OCI-LY7 (cell line): ENCODE measurements at regions not wholly inside any gene's neighbourhood (a gene's known extent, or its start where the extent isn't known, plus 50 kb on each side); places are given as distances from the start of the nearest gene placed in this dataset.
A peak's percentile ranks its signal among the peaks of the same experiment; 100 is the strongest.

Experiments used
- BruUV-seq: library from RNA; stranded (reverse); fragments of 400-500 nt; replicated peaks from 2 replicates; lab custom pipeline; 2021; lab: Mats Ljungman, UMichigan
- CTCF ChIA-PET: fragments of 300-600 bp; sonication (Branson Sonifier 250); formaldehyde crosslinking; loops from one replicate; lab custom pipeline; 2022; ENCODE audit warnings: antibody characterized with exemption; ENCODE audit not compliant: unreplicated experiment; lab: Charles Lee
- POLR2A ChIA-PET: fragments of 300-600 bp; sonication (Branson Sonifier 250); formaldehyde crosslinking; loops from one replicate; lab custom pipeline; 2022; ENCODE audit warnings: antibody characterized with exemption; lab: Charles Lee
- DNase-seq: peaks from one replicate; pipeline ENCODE4 v3.0.0-alpha.2; 2015; ENCODE audit warnings: low spot score
- H2AFZ ChIP-seq: fragments of 200-600 bp; sonication (generic), shearing (Covaris generic); 2 replicates; pipeline ENCODE4 v1.6.1; 2014; ENCODE audit warnings: mild to moderate bottlenecking, antibody characterized with exemption, low read length, moderate library complexity
- H3K27ac ChIP-seq: fragments of 200-600 bp; sonication (generic); 2 replicates; pipeline ENCODE4 v1.5.1; 2014; ENCODE audit warnings: mixed run types, low read depth, mild to moderate bottlenecking, moderate library complexity, low read length, inconsistent platforms; ENCODE audit not compliant: poor library complexity, severe bottlenecking
- H3K36me3 ChIP-seq: fragments of 200-600 bp; sonication (generic); 2 replicates; pipeline ENCODE4 v1.6.1; 2014; ENCODE audit warnings: mild to moderate bottlenecking, antibody characterized with exemption, low read length, moderate library complexity, mixed read lengths; ENCODE audit not compliant: insufficient read depth
- H3K4me1 ChIP-seq: fragments of 200-600 bp; sonication (generic); 2 replicates; pipeline ENCODE4 v1.5.1; 2014; ENCODE audit warnings: mild to moderate bottlenecking, low read length; ENCODE audit not compliant: insufficient read depth, poor library complexity, severe bottlenecking
- H3K4me2 ChIP-seq: fragments of 200-600 bp; sonication (generic); 2 replicates; pipeline ENCODE4 v1.6.1; 2014; ENCODE audit warnings: mild to moderate bottlenecking, low read length
- H3K4me3 ChIP-seq: fragments of 200-600 bp; sonication (generic); 2 replicates; pipeline ENCODE4 v1.5.1; 2014; ENCODE audit warnings: mild to moderate bottlenecking, low read depth, low read length; ENCODE audit not compliant: poor library complexity, severe bottlenecking
- H3K79me2 ChIP-seq: fragments of 200-600 bp; sonication (generic); 2 replicates; pipeline ENCODE4 v1.6.1; 2016; ENCODE audit warnings: low read depth, mild to moderate bottlenecking, low read length, moderate library complexity, mixed read lengths; ENCODE audit not compliant: insufficient read depth
- H3K9me2 ChIP-seq: fragments of 200-600 bp; sonication (generic); 2 replicates; pipeline ENCODE4 v1.6.1; 2016; ENCODE audit warnings: mild to moderate bottlenecking, low read length, mixed read lengths; ENCODE audit not compliant: insufficient read depth
- H3K9me3 ChIP-seq: fragments of 200-600 bp; sonication (generic); 2 replicates; pipeline ENCODE4 v1.6.1; 2014; ENCODE audit warnings: mild to moderate bottlenecking, mixed run types, low read length, mixed read lengths
- H4K20me1 ChIP-seq: fragments of 200-600 bp; sonication (generic); 2 replicates; pipeline ENCODE4 v1.6.1; 2014; ENCODE audit warnings: mild to moderate bottlenecking, antibody characterized with exemption, low read length, moderate library complexity, mixed read lengths; ENCODE audit not compliant: insufficient read depth
- EZH2phosphoT487 ChIP-seq: fragments of 200-600 bp; sonication (generic); IDR thresholded peaks from 2 replicates; pipeline ENCODE4 v1.6.1; 2018; ENCODE audit warnings: low read depth, borderline replicate concordance, mild to moderate bottlenecking, mixed run types, antibody characterized with exemption, low read length, moderate library complexity, mixed read lengths
- intact Hi-C: fragments of 100-400 bp; cut with micrococcal nuclease; formaldehyde crosslinking; loops from one replicate; pipeline ENCODE4 v1.10.0; 2022; ENCODE audit not compliant: unreplicated experiment
- TF ChIP-seq, protein P1 (sequence below): fragments of 200-600 bp; sonication (generic); conservative IDR thresholded peaks from 2 replicates; pipeline ENCODE4 v1.5.1; 2014; ENCODE audit warnings: mild to moderate bottlenecking, antibody characterized with exemption, low read length, moderate library complexity, mixed read lengths

DNA sequence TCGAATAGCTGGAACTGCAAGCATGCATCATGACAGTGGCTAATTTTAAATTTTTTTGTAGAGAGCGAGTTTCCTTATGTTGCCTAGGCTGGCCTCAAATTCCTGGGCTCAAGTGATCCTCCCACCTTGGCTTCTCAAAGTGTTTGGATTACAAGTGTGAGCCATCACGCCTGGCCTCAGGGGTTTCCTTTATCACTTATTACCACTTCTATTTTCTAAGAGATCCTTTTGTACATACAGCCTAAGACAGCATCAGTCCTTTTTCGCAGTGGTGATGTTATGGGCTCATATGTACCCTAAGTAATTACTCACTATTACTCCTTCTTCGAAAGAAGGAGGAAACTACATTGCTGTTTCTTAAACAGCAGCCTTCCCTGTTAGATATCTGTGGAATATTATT lies 54.1 kb upstream of the CDKN2AIP start:
- H2AFZ ChIP-seq, result no peak overlapping the region
- no peak overlapping the region for H3K4me2 ChIP-seq
- peaks cover 7% of the 10 kb centered on the region for H3K4me1 ChIP-seq
- H3K9me3 ChIP-seq, result peaks cover under 1% of the 10 kb centered on the region; the same call in 1 of the 2 replicates
- no peaks in the 10 kb centered on the region for H3K9me2 ChIP-seq
- ChIA-PET CTCF (no interaction called here), POLR2A (interaction anchor here (0.6 to 0.7 kb wide), 2 partner anchors 36 to 294 kb away, joined by 3 to 4 read pairs; no protein-coding TSS in a partner anchor)
- no peaks in the 10 kb centered on the region for H4K20me1 ChIP-seq
- TF ChIP-seq, protein P1, sequence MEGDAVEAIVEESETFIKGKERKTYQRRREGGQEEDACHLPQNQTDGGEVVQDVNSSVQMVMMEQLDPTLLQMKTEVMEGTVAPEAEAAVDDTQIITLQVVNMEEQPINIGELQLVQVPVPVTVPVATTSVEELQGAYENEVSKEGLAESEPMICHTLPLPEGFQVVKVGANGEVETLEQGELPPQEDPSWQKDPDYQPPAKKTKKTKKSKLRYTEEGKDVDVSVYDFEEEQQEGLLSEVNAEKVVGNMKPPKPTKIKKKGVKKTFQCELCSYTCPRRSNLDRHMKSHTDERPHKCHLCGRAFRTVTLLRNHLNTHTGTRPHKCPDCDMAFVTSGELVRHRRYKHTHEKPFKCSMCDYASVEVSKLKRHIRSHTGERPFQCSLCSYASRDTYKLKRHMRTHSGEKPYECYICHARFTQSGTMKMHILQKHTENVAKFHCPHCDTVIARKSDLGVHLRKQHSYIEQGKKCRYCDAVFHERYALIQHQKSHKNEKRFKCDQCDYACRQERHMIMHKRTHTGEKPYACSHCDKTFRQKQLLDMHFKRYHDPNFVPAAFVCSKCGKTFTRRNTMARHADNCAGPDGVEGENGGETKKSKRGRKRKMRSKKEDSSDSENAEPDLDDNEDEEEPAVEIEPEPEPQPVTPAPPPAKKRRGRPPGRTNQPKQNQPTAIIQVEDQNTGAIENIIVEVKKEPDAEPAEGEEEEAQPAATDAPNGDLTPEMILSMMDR, result no peak
- no peak for TF ChIP-seq EZH2phosphoT487
- intact Hi-C loops, result no loop called here
- no TSS peak for BruUV-seq
- no peak overlapping the region for H3K27ac ChIP-seq
- no peak for DNase-seq
- no peaks in the 10 kb centered on the region for H3K36me3 ChIP-seq
- H3K4me3 ChIP-seq, result no peak overlapping the region
- H3K79me2 ChIP-seq, result no peaks in the 10 kb centered on the region

DNA sequence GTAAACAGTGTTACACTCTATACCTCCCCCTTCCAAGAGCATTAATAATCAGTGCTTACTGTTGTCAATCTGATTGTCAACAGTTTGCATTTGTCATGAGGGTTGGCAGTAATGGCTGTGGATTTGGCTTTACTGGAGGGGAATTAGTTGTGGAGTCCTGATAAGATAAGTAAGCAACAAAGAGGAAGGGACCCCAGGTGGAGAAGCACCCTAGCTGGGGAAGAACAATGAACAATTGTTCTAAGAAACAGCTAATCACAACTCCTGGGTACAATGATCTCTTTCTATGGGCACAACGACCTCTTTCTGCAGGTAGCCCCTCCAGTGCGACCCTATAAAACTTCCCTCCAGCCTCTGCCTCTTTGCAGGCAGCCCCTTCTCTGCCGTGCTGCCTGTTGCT lies 53.2 kb upstream of the CDKN2AIP start:
- Histone ChIP-seq H3K4me1 (peaks cover 9% of the 10 kb centered on the region), H3K4me3 (no peak overlapping the region), H2AFZ (no peak overlapping the region), H3K79me2 (no peaks in the 10 kb centered on the region), H3K36me3 (no peaks in the 10 kb centered on the region), H3K4me2 (no peak overlapping the region), H3K9me2 (no peaks in the 10 kb centered on the region), H3K9me3 (no peaks in the 10 kb centered on the region), H4K20me1 (no peaks in the 10 kb centered on the region), H3K27ac (no peak overlapping the region)
- CTCF ChIA-PET, result no interaction called here
- intact Hi-C loops, result no loop called here
- no peak for TF ChIP-seq EZH2phosphoT487
- TF ChIP-seq, protein P1, result no peak
- no TSS peak for BruUV-seq
- DNase-seq, result no peak
- POLR2A ChIA-PET, result interaction anchor here (0.7 kb wide), 1 partner anchor 295 kb away, joined by 3 read pairs; no protein-coding TSS in a partner anchor

DNA sequence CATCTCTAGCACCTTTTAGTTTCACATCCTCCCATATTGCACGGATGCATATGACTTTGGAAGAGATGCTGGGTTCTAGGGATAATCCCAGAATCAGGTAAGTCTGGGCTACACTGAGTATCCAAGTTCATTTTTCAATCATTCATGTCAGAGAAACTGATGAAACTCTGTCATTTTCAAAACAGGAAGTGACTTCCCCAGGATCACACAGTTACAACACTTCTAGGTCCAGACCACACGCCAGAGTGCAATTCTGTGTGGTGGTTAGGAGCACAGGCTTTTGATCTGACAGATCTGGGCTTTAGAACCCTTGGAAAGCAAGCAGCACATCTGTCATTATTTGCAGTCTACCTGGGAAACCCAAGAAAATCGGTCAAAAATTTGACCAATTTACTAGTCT lies 52.1 kb upstream of the CDKN2AIP start:
- intact Hi-C loops, result no loop called here

More for the DNA sequence above, 52.1 kb upstream of the CDKN2AIP start:
- H3K4me2 ChIP-seq, result peak overlapping the region; percentile 15; the same call in 1 of the 2 replicates
- no peaks in the 10 kb centered on the region for H3K36me3 ChIP-seq
- H3K27ac ChIP-seq, result no peak overlapping the region
- H3K79me2 ChIP-seq, result no peaks in the 10 kb centered on the region
- BruUV-seq, result no TSS peak
- H3K4me1 ChIP-seq, result peaks cover 9% of the 10 kb centered on the region
- no peak overlapping the region for H2AFZ ChIP-seq
- H3K9me2 ChIP-seq, result no peaks in the 10 kb centered on the region
- no peaks in the 10 kb centered on the region for H3K9me3 ChIP-seq
- no peaks in the 10 kb centered on the region for H4K20me1 ChIP-seq
- no peak overlapping the region for H3K4me3 ChIP-seq
- DNase-seq, result no peak
- CTCF ChIA-PET, result no interaction called here
- POLR2A ChIA-PET, result interaction anchor here (0.7 kb wide), 2 partner anchors 386 to 527 kb away, joined by 3 to 5 read pairs; no protein-coding TSS in a partner anchor
- TF ChIP-seq, protein P1, result no peak
